ENCODE measurements at regions not wholly inside any gene's neighbourhood (a gene's known extent, or its start where the extent isn't known, plus 50 kb on each side); places are given as distances from the start of the nearest gene placed in this dataset.

DNA sequence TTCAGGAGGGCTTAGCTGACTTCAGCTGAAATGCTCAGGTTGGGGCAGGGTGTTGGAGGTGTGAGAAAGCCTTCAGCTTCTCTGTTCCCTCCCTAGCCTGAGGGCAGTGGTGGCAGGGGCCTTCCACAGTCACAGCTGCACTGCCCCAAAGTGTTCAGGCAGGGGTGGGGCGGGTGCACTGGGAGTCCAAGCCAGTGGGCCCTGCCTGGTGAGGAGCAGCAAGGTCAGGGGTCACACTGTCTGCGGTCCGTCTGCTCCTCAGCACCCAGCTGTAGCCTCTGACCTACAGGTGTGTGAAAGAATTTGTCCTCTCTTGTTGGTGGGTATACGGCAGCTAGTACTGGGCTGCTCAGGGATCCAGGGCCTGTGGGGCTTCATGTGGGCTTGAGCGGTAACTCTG, 490.4 kb upstream of the NCAM2 start:
- Histone ChIP-seq H3K9me3 (ENCODE audit: control insufficient read depth, low read length) (no peaks in the 10 kb centered on the region), H2AFZ (no peak overlapping the region), H3K36me3 (ENCODE audit: control insufficient read depth, insufficient read depth, low read length) (no peaks in the 10 kb centered on the region), H3K4me2 (ENCODE audit: low read length) (no peak overlapping the region), H3K27ac (no peak overlapping the region), H3K79me2 (no peaks in the 10 kb centered on the region), H3K4me1 (no peaks in the 10 kb centered on the region), H3K9ac (no peak overlapping the region), H3K4me3 (ENCODE audit: low read depth, low read length) (no peak overlapping the region), H3K27me3 (ENCODE audit: control insufficient read depth, insufficient read depth, low read length) (no peaks in the 10 kb centered on the region)
- TF ChIP-seq, protein P1, sequence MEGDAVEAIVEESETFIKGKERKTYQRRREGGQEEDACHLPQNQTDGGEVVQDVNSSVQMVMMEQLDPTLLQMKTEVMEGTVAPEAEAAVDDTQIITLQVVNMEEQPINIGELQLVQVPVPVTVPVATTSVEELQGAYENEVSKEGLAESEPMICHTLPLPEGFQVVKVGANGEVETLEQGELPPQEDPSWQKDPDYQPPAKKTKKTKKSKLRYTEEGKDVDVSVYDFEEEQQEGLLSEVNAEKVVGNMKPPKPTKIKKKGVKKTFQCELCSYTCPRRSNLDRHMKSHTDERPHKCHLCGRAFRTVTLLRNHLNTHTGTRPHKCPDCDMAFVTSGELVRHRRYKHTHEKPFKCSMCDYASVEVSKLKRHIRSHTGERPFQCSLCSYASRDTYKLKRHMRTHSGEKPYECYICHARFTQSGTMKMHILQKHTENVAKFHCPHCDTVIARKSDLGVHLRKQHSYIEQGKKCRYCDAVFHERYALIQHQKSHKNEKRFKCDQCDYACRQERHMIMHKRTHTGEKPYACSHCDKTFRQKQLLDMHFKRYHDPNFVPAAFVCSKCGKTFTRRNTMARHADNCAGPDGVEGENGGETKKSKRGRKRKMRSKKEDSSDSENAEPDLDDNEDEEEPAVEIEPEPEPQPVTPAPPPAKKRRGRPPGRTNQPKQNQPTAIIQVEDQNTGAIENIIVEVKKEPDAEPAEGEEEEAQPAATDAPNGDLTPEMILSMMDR (IDR thresholded peaks at IDR 0.05), result no peak

DNA sequence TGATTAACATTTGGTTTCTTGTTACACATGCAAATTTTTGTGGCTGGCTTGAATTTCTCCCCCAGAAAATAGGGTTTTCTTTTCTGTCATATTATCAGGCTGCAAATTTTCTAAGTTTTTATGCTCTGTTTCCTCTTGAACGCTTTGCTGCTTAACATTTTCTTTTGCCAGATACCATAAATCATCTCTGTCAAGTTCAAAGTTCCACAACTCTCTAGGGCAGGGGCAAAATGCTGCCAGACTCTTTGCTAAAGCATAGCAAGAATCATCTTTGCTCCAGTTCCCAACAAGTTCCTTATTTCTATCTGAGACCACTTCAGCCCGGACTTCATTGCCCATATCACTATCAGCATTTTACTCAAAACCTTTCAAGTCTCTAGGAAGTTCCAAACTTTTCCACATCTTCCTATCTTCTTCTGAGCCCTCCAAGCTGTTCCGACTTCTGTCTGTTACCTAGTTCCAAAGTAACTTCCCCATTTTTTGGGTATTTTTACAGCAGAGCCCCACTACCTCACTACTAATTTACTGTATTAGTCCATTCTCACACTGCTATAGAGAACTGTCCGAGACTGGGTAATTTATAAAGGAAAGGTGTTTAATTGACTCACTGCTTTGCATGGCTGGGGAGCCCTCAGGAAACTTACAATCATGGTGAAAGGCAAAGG, 486.9 kb upstream of the NCAM2 start:
- Histone ChIP-seq H3K9ac (no peak overlapping the region), H3K27ac (no peak overlapping the region), H3K9me3 (ENCODE audit: control insufficient read depth, low read length) (no peaks in the 10 kb centered on the region), H3K36me3 (ENCODE audit: control insufficient read depth, insufficient read depth, low read length) (no peaks in the 10 kb centered on the region), H3K4me3 (ENCODE audit: low read depth, low read length) (no peak overlapping the region), H2AFZ (no peak overlapping the region), H3K4me1 (no peaks in the 10 kb centered on the region), H3K27me3 (ENCODE audit: control insufficient read depth, insufficient read depth, low read length) (no peaks in the 10 kb centered on the region), H3K79me2 (no peaks in the 10 kb centered on the region), H3K4me2 (ENCODE audit: low read length) (no peak overlapping the region)
- TF ChIP-seq, protein P1 (IDR thresholded peaks at IDR 0.05), result no peak

DNA sequence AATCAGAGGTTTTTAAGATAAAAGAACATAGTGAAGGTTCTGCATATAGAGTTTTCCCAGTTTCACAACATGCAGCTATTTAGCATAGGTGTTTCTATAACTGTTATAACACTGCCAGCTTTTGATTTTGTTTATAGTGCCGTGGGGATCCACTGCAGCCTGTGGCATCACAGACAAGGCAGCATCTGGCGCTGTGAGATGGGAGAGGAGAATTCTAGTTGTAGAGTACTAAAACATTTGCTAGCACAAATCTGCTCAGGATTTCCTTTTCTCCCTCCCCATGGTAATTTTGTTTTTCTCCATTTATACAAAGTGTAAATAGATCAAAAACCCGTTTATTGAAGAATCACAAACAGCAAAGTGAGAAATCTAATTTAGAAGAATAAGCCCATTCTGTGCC, 482.8 kb upstream of the NCAM2 start:
- no peaks in the 10 kb centered on the region for H3K36me3 ChIP-seq (ENCODE audit: control insufficient read depth, insufficient read depth, low read length)
- H3K4me2 ChIP-seq (ENCODE audit: low read length), result no peak overlapping the region
- TF ChIP-seq, protein P1 (IDR thresholded peaks at IDR 0.05), result no peak
- H3K4me1 ChIP-seq, result no peaks in the 10 kb centered on the region
- no peak overlapping the region for H3K27ac ChIP-seq
- no peak overlapping the region for H2AFZ ChIP-seq
- H3K27me3 ChIP-seq (ENCODE audit: control insufficient read depth, insufficient read depth, low read length), result no peaks in the 10 kb centered on the region
- H3K9me3 ChIP-seq (ENCODE audit: control insufficient read depth, low read length), result no peaks in the 10 kb centered on the region
- H3K4me3 ChIP-seq (ENCODE audit: low read depth, low read length), result no peak overlapping the region
- H3K9ac ChIP-seq, result no peak overlapping the region
- no peaks in the 10 kb centered on the region for H3K79me2 ChIP-seq

DNA sequence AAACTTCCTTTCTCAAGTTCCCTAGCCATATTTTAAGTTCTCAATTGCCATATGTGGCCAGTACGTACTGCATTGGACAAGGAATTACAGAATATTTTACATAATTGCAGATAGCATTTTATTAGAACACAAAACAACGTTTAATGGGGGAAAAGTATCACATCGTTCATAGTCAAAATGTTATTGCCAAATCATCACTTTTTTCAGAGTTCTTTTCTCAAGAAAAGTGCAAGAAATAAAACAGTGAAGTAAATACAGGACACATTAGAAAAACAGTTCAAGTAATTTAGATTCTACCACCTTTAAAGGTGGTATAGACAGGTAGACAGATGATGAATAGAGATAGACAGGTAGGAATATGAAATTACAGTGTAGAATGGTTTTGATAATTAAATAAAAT, 479.1 kb upstream of the NCAM2 start:
- TF ChIP-seq, protein P1 (IDR thresholded peaks at IDR 0.05), result no peak
- no peaks in the 10 kb centered on the region for H3K9me3 ChIP-seq (ENCODE audit: control insufficient read depth, low read length)
- H3K4me3 ChIP-seq (ENCODE audit: low read depth, low read length), result no peak overlapping the region

DNA sequence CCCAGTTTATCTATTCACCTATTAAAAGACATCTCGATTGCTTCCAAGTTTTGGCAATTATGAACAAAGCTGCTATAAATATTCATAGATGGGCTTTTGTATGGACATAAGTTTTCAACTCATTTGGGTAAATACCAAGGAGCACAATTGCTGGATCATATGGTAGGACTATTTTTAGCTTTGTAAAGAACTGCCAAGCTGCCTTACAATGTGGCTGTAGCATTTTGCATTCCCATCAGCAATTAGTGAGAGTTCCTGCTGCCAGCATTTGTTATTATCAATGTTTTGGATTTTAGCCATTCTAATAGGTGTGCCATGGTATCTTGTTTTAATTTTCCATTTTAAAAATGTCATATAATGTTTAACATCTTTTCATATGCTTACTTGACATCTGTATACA, 475.6 kb upstream of the NCAM2 start:
- Histone ChIP-seq H3K79me2 (no peaks in the 10 kb centered on the region), H3K4me3 (ENCODE audit: low read depth, low read length) (no peak overlapping the region), H3K4me2 (ENCODE audit: low read length) (no peak overlapping the region), H2AFZ (no peak overlapping the region), H3K9ac (no peak overlapping the region), H3K27me3 (ENCODE audit: control insufficient read depth, insufficient read depth, low read length) (no peaks in the 10 kb centered on the region), H3K36me3 (ENCODE audit: control insufficient read depth, insufficient read depth, low read length) (no peaks in the 10 kb centered on the region), H3K4me1 (no peaks in the 10 kb centered on the region), H3K27ac (no peak overlapping the region), H3K9me3 (ENCODE audit: control insufficient read depth, low read length) (no peaks in the 10 kb centered on the region)
- TF ChIP-seq, protein P1 (IDR thresholded peaks at IDR 0.05), result no peak

More for the DNA sequence above, 479.1 kb upstream of the NCAM2 start:
- H3K9ac ChIP-seq, result no peak overlapping the region
- H3K27me3 ChIP-seq (ENCODE audit: control insufficient read depth, insufficient read depth, low read length), result no peaks in the 10 kb centered on the region
- no peaks in the 10 kb centered on the region for H3K36me3 ChIP-seq (ENCODE audit: control insufficient read depth, insufficient read depth, low read length)
- H3K4me1 ChIP-seq, result no peaks in the 10 kb centered on the region
- no peak overlapping the region for H3K4me2 ChIP-seq (ENCODE audit: low read length)
- H2AFZ ChIP-seq, result no peak overlapping the region
- no peak overlapping the region for H3K27ac ChIP-seq
- H3K79me2 ChIP-seq, result no peaks in the 10 kb centered on the region
